Liver (tissue), 8 donors: ENCODE measurements at regions not wholly inside any gene's neighbourhood (a gene's known extent, or its start where the extent isn't known, plus 50 kb on each side); places are given as distances from the start of the nearest gene placed in this dataset.

Experiments
- DNase-seq: peaks from one replicate; pipeline ENCODE4 v3.0.0-alpha.2; 2017; ENCODE audit warnings: low spot score
- H3K27ac ChIP-seq, 2 donors: one replicate each; pipeline ENCODE4 v1.7.0; 2013; ENCODE audit warnings: inconsistent platforms in 2 of 2, low read length in 2 of 2, control low read depth in 1 of 2, low read depth in 1 of 2, mild to moderate bottlenecking in 1 of 2
- H3K27me3 ChIP-seq, 4 donors: one replicate each; pipeline versions ENCODE4 v1.6.1 to v1.7.0; 2013; ENCODE audit warnings: low read length in 3 of 4, inconsistent platforms in 1 of 4, mild to moderate bottlenecking in 1 of 4, moderate library complexity in 1 of 4; ENCODE audit not compliant: control insufficient read depth in 4 of 4, insufficient read depth in 4 of 4
- H3K36me3 ChIP-seq, 4 donors: one replicate each; pipeline versions ENCODE4 v1.6.1 to v1.7.0; 2013; ENCODE audit warnings: low read length in 3 of 4, mild to moderate bottlenecking in 3 of 4, low read depth in 1 of 4, moderate library complexity in 1 of 4; ENCODE audit not compliant: control insufficient read depth in 4 of 4, insufficient read depth in 3 of 4
- H3K4me1 ChIP-seq, 4 donors: one replicate each; pipeline versions ENCODE4 v1.6.1 to v1.7.0; 2013; ENCODE audit warnings: low read length in 3 of 4, mild to moderate bottlenecking in 3 of 4, moderate library complexity in 1 of 4; ENCODE audit not compliant: control insufficient read depth in 4 of 4, insufficient read depth in 4 of 4
- H3K4me3 ChIP-seq, 3 donors: one replicate each; pipeline versions ENCODE4 v1.6.1 to v1.7.0; 2013; ENCODE audit warnings: low read length in 3 of 3, control low read depth in 1 of 3, low read depth in 1 of 3, mild to moderate bottlenecking in 1 of 3
- H3K9ac ChIP-seq, 2 donors: one replicate each; pipeline ENCODE4 v1.7.0; 2013; ENCODE audit warnings: low read length in 2 of 2, mild to moderate bottlenecking in 2 of 2, moderate library complexity in 2 of 2, control low read depth in 1 of 2, low read depth in 1 of 2
- H3K9me3 ChIP-seq, 4 donors: one replicate each; pipeline versions ENCODE4 v1.6.1 to v1.7.0; 2013; ENCODE audit warnings: low read length in 3 of 4; ENCODE audit not compliant: control insufficient read depth in 4 of 4
- ATF3 ChIP-seq: IDR thresholded peaks from 2 replicates; pipeline ENCODE4 v1.6.1; 2016; ENCODE audit warnings: antibody characterized with exemption
- CTCF ChIP-seq: fragments of 150-350 bp; IDR thresholded peaks from 2 replicates; pipeline ENCODE4 v1.5.1; 2017; ENCODE audit warnings: improper control_type of control experiment, low read depth, low read length; ENCODE audit not compliant: missing input control
- EGR1 ChIP-seq, 2 donors: IDR thresholded peaks; 2 replicates each; pipeline ENCODE4 v1.6.1; 2016 to 2018; ENCODE audit warnings: antibody characterized with exemption in 2 of 2, low read depth in 2 of 2
- FOXA1 ChIP-seq: IDR thresholded peaks from 2 replicates; pipeline ENCODE4 v1.6.1; 2016; ENCODE audit warnings: antibody characterized with exemption
- FOXA2 ChIP-seq: IDR thresholded peaks from 2 replicates; pipeline ENCODE4 v1.6.1; 2016; ENCODE audit warnings: antibody characterized with exemption
- GABPA ChIP-seq, 2 donors: IDR thresholded peaks in 1 of 2; conservative IDR thresholded peaks in 1 of 2; 2 replicates each; pipeline ENCODE4 v1.6.1; 2016; ENCODE audit warnings: antibody characterized with exemption in 2 of 2, mild to moderate bottlenecking in 1 of 2, moderate library complexity in 1 of 2
- HNF4A ChIP-seq, 2 donors: conservative IDR thresholded peaks; 2 replicates each; pipeline ENCODE4 v1.6.1; 2016; ENCODE audit warnings: antibody characterized with exemption in 2 of 2, mild to moderate bottlenecking in 2 of 2
- HNF4G ChIP-seq: IDR thresholded peaks from 2 replicates; pipeline ENCODE4 v1.6.1; 2016; ENCODE audit warnings: antibody characterized with exemption
- JUND ChIP-seq, 2 donors: IDR thresholded peaks; 2 replicates each; pipeline ENCODE4 v1.6.1; 2016; ENCODE audit warnings: antibody characterized with exemption in 2 of 2
- MAX ChIP-seq: IDR thresholded peaks from 2 replicates; pipeline ENCODE4 v1.6.1; 2016; ENCODE audit warnings: antibody characterized with exemption
- NR2F2 ChIP-seq: IDR thresholded peaks from 2 replicates; pipeline ENCODE4 v1.6.1; 2016; ENCODE audit warnings: antibody characterized with exemption
- RAD21 ChIP-seq, 2 donors: IDR thresholded peaks; 2 replicates each; pipeline ENCODE4 v1.6.1; 2016; ENCODE audit warnings: antibody characterized with exemption in 2 of 2, mild to moderate bottlenecking in 2 of 2
- REST ChIP-seq: IDR thresholded peaks from 2 replicates; pipeline ENCODE4 v1.6.1; 2016; ENCODE audit warnings: antibody characterized with exemption, mild to moderate bottlenecking
- RXRA ChIP-seq, 2 donors: IDR thresholded peaks; 2 replicates each; pipeline ENCODE4 v1.6.1; 2017 to 2018; ENCODE audit warnings: antibody characterized with exemption in 2 of 2, mild to moderate bottlenecking in 1 of 2
- SP1 ChIP-seq: IDR thresholded peaks from 2 replicates; pipeline ENCODE4 v1.6.1; 2018; ENCODE audit warnings: antibody characterized with exemption, mild to moderate bottlenecking
- TAF1 ChIP-seq: conservative IDR thresholded peaks from 2 replicates; pipeline ENCODE4 v1.6.1; 2016; ENCODE audit warnings: antibody characterized with exemption, mild to moderate bottlenecking
- YY1 ChIP-seq: IDR thresholded peaks from 2 replicates; pipeline ENCODE4 v1.6.1; 2016; ENCODE audit warnings: antibody characterized with exemption, mild to moderate bottlenecking
- WGBS: extraction: QIAGEN DNeasy Blood & Tissue Kit; methylation state at CpG from one replicate; pipeline ENCODE4 v1.1.7; 2013; 5-methylcytosine and 5-hydroxymethylcytosine counted together
- donor health status: healthy.
- donor health status: healthy.
- donor health status: healthy.
- donor health status: healthy.
- donor health status: healthy.

GRCh38 chr2:67067656-67068055 is 329.5 kb upstream of the ETAA1 start (continued):
- no peak for TF ChIP-seq TAF1
- TF ChIP-seq FOXA2: no peak

- H3K27me3 ChIP-seq: no peaks in the 10 kb centered on the region
- no peaks in the 10 kb centered on the region for H3K9me3 ChIP-seq
- no peak overlapping the region for H3K27ac ChIP-seq
- H3K9ac ChIP-seq: no peak overlapping the region
- no peaks in the 10 kb centered on the region for H3K4me1 ChIP-seq
- 81% methylated on average over 1 of the region's 1 CpG for WGBS
- no peak for TF ChIP-seq HNF4A (conservative IDR thresholded peaks at IDR 0.05)
- no peak for TF ChIP-seq JUND (IDR thresholded peaks at IDR 0.05)
- TF ChIP-seq MAX: no peak
- H3K4me3 ChIP-seq: no peak overlapping the region
- H3K36me3 ChIP-seq: no peaks in the 10 kb centered on the region
- no peak for DNase-seq
Observed at GRCh38 chr2:67070826-67071225, 326.3 kb upstream of the ETAA1 start.

GRCh38 chr2:67075056-67075455 is 322.1 kb upstream of the ETAA1 start:
- no peak overlapping the region for H3K27ac ChIP-seq
- H3K9me3 ChIP-seq: no peaks in the 10 kb centered on the region
- no peak overlapping the region for H3K9ac ChIP-seq
- no peak overlapping the region for H3K4me3 ChIP-seq
- WGBS: 92% methylated on average over 7 of the region's 7 CpGs
- no peaks in the 10 kb centered on the region for H3K4me1 ChIP-seq
- no peaks in the 10 kb centered on the region for H3K36me3 ChIP-seq
- no peak for DNase-seq
- no peaks in the 10 kb centered on the region for H3K27me3 ChIP-seq
- TF ChIP-seq FOXA1 (no peak), TAF1 (no peak), CTCF (no peak), ATF3 (no peak), GABPA (IDR thresholded peaks at IDR 0.05 in 1 of 2, conservative IDR thresholded peaks at IDR 0.05 in 1 of 2) (no peak), JUND (IDR thresholded peaks at IDR 0.05) (no peak), RAD21 (IDR thresholded peaks at IDR 0.05) (no peak), MAX (no peak), SP1 (no peak), NR2F2 (no peak), HNF4G (no peak), EGR1 (IDR thresholded peaks at IDR 0.05; ENCODE audit: low read depth in 2 of 2) (no peak), RXRA (IDR thresholded peaks at IDR 0.05) (no peak)

- Histone ChIP-seq H3K4me1 (no peaks in the 10 kb centered on the region), H3K27ac (no peak overlapping the region), H3K27me3 (no peaks in the 10 kb centered on the region), H3K9me3 (peaks cover 0 to 4% (median 3%) of the 10 kb centered on the region in 4 donors), H3K36me3 (no peaks in the 10 kb centered on the region), H3K9ac (no peak overlapping the region), H3K4me3 (no peak overlapping the region)
- no peak for DNase-seq
- 91% methylated on average over 3 of the region's 3 CpGs for WGBS
- TF ChIP-seq MAX (no peak), RXRA (IDR thresholded peaks at IDR 0.05) (no peak), REST (no peak), FOXA1 (no peak), JUND (IDR thresholded peaks at IDR 0.05) (no peak), SP1 (no peak), YY1 (no peak), ATF3 (no peak), GABPA (IDR thresholded peaks at IDR 0.05 in 1 of 2, conservative IDR thresholded peaks at IDR 0.05 in 1 of 2) (no peak), HNF4A (conservative IDR thresholded peaks at IDR 0.05) (no peak), RAD21 (IDR thresholded peaks at IDR 0.05) (no peak), FOXA2 (no peak), HNF4G (no peak), NR2F2 (no peak), EGR1 (IDR thresholded peaks at IDR 0.05; ENCODE audit: low read depth in 2 of 2) (no peak)
Observed at GRCh38 chr2:67075530-67076238, 321.4 kb upstream of the ETAA1 start.
